HG03354 (cell line): ENCODE measurements at regions not wholly inside any gene's neighbourhood (a gene's known extent, or its start where the extent isn't known, plus 50 kb on each side); places are given as distances from the start of the nearest gene placed in this dataset.

Experiments used
- ATAC-seq: cut with Tn5 transposase; IDR thresholded peaks from one replicate; pipeline ENCODE4 v1.9.1; 2021; ENCODE audit warnings: mild to moderate bottlenecking; ENCODE audit not compliant: unreplicated experiment, poor library complexity, severe bottlenecking

- ATAC-seq = no peak
Measured at GRCh38 chr1:30612536-30613065, 110.8 kb downstream of the MATN1 start.

- no peak for ATAC-seq
Measured at GRCh38 chr1:30611741-30612309, 111.6 kb downstream of the MATN1 start.

GRCh38 chr1:30610917-30611316 is 112.5 kb downstream of the MATN1 start:
- no peak for ATAC-seq

- ATAC-seq = no peak
Measured at GRCh38 chr1:30609999-30610345, 113.4 kb downstream of the MATN1 start.

GRCh38 chr1:30609336-30609998 is 113.9 kb downstream of the MATN1 start:
- ATAC-seq = no peak

- ATAC-seq = no peak
Measured at GRCh38 chr1:30607723-30608122, 115.7 kb downstream of the MATN1 start.

- no peak for ATAC-seq
Measured at GRCh38 chr1:30606166-30606565, 117.2 kb downstream of the MATN1 start.

- no peak for ATAC-seq
Measured at GRCh38 chr1:30605441-30605920, 117.9 kb downstream of the MATN1 start.

- no peak for ATAC-seq
Measured at GRCh38 chr1:30604801-30605440, 118.5 kb downstream of the MATN1 start.

- ATAC-seq = no peak
Measured at GRCh38 chr1:30603081-30603858, 120.1 kb downstream of the MATN1 start.

- ATAC-seq = no peak
Measured at GRCh38 chr1:30601316-30602085, 121.9 kb downstream of the MATN1 start.

- no peak for ATAC-seq
Measured at GRCh38 chr1:30600706-30601105, 122.7 kb downstream of the MATN1 start.

GRCh38 chr1:30600258-30600657 is 123.1 kb downstream of the MATN1 start:
- no peak for ATAC-seq

GRCh38 chr1:30599721-30600120 is 123.7 kb downstream of the MATN1 start:
- no peak for ATAC-seq

- ATAC-seq = no peak
Measured at GRCh38 chr1:30598571-30599114, 124.7 kb downstream of the MATN1 start.

- no peak for ATAC-seq
Measured at GRCh38 chr1:30597711-30598110, 125.7 kb downstream of the MATN1 start.

GRCh38 chr1:30596891-30597290 is 126.5 kb downstream of the MATN1 start:
- ATAC-seq = no peak

GRCh38 chr1:30596470-30596869 is 126.9 kb downstream of the MATN1 start:
- no peak for ATAC-seq

GRCh38 chr1:30589083-30589482 is 134.3 kb downstream of the MATN1 start:
- no peak for ATAC-seq
